HG03159 (cell line): ENCODE measurements at regions not wholly inside any gene's neighbourhood (a gene's known extent, or its start where the extent isn't known, plus 50 kb on each side); places are given as distances from the start of the nearest gene placed in this dataset.
"Not testable (repeated sequence)": the region's sequence is repeated elsewhere in the genome, so short reads cannot be mapped to it uniquely, and the experiment has no call there.

Experiments
- ATAC-seq: cut with Tn5 transposase; IDR thresholded peaks from one replicate; pipeline ENCODE4 v1.9.1; 2021; ENCODE audit warnings: mild to moderate bottlenecking, moderate library complexity; ENCODE audit not compliant: unreplicated experiment

DNA sequence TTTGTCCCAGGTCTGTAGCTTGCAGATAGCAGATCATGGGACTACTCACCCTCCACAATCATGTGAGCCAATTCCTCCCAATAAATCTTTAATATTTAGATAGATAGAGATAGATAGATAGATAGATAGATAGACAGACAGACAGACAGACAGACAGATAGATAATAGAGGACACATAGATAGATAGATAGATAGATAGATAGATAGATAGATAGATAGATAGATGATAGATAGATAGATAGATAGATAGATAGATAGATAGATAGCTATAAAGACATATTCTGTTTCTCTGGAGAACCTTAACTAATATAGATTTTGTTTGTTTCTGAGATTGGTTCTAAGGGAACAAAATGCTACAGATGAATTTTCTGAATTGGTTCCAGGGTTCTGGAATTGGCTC lies 82.3 kb upstream of the PRDX6 start:
- not testable (repeated sequence) for ATAC-seq

DNA sequence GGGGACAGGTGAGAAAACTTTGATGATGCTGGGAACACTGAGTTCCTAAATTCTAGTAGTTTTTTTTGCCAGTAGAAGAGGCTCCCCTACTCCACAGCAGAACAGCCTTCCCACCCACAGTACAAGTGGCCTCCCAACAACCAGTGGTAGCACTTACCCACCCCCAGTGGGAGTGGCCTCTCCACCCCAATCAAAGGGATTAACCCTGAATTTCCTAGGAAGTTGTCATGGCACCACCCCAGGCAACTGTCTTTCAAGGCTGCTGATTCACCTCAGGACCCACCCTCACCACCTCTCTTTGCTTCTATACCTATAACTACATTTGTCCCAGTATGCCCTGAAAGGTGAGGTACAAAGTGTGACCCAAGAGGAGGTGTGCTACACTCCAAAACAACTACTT lies 81.4 kb upstream of the PRDX6 start:
- no peak for ATAC-seq

DNA sequence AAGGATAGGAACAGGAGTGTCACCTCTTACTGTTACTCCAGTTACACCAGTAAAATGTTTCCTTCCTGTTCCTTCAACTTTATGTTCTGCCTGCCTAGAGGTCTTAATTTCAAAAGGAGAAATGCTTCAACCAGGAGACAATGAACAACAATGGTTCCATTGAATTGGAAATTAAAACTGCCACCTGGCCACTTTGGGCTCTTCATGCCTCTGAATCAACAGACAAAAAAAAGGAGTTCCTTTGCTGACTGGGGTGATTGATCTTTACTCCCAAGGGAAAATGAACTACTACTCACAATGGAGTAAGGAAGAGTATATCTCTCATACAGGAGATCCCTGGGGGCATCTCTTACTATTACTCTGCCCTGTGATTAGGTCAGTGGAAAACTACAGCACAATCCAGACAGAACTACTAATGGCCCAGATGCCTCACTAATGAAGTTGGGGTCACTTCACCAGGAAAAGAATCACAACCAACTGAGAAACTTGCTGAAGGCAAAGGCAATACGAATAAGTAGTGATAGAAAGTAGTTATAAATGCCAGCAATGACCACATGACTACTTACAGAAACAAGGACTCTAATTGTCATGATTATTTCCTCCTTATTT lies 76.6 kb upstream of the PRDX6 start:
- no peak for ATAC-seq

DNA sequence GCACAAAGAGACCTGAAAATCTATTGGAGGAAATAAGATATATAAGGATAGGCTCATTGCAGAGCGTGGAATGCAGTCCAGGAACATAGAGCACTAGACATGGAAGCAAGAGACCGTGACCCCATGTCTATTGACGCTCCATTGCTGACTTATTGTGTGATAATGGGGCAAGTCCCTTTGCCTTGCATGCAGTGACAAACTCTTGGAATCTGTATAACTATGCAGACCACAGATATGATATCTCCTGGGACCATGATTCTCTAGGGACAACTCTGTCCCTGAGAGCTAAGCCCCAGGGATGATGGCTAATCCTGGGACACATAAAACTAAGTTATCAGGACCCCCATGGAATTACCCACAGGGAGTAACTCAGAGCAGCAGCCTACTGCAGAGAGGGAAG lies 73.1 kb upstream of the PRDX6 start:
- no peak for ATAC-seq

DNA sequence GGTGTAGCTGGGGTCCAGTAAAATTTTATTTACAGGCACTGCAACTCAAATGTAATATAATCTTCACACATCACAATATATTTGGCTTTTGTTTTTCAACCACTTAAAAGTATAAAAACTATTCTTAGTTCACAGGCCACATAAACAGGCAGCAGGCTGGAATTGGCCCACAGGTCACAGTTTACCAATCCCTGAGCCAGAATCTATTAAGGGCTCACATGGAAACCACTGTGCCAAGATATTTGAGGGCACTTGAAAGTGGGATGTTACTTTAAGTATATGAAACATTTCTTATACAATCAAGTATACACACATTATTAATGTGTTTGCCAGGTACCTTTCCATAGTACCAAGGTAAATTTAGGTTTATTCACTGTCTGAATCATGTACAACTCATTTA lies 71.9 kb upstream of the PRDX6 start:
- ATAC-seq: no peak

DNA sequence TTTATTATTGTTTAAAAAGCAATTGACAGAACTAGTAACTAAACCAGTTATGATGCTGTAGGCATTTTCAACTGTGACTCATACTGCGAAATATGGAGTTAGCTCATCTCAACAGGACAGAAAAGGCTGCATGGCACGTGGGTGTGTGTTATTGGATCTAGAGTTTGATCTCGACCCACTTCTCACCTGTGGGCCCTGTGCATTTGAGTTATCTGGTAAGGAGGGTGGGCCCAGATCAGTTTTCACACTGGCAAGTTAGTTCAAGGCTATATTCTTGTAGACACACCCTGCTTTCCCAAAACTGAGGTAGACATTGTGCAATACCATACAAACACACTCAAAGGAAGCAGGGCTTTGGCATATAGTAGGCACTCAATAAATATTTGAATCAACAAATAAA lies 71.3 kb upstream of the PRDX6 start:
- no peak for ATAC-seq

DNA sequence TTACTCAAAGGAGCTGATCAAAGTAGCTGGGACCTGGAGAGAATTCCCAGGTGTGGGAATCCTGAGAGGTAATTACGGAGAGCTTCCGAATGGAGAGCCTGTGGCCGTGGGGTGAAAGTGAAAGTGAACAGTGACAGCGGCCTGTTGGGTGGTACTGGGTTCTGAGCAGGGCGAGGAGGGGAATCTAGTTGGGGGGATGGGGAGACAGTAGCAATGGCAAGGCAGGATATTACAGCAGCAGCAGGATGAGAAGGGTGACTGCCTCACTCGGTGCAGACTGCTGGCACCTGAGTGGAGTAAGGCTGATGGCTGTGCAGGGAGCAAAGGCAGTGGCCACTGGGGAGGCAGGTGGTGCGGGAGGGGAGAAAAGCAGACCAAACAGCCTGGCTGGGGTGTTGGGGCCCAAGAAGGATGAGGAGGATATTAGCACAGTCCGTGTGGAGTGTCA lies 70.3 kb upstream of the PRDX6 start:
- no peak for ATAC-seq

DNA sequence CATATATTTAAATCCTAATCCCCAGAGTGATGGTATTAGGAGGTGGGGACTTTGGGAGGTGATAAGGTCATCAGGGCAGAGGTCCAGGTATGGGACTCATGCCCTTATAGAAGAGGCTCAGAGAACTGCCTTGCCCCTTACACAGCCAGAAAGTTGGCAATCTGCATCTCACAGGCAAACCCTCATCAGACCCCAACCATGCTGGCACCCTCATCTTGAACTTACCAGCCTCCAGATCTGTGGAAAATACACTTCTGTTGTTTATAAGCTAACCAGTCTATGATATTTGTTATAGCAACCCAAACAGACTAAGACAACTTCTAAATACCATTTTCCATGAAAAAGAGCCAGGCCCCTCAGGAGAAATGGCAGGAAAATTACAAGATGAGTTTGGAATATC lies 69.3 kb upstream of the PRDX6 start:
- no peak for ATAC-seq

DNA sequence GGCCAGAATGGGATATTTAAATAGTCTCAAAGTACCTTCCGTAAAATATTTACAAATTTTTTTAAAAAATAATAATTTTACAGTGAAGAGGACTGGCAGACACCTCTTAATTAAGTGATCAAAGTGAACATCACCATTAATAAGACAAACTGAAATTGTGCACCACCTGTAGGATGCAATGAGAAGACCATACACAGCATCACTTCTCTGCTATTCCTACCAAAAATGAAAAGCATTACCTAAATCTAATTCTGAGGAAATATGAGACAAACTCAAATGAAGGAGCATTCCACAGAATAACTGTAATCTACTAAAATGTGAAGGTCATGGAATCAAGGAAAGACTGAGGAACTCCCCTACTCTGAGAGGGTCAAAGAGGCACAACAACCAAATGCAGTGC lies 68.2 kb upstream of the PRDX6 start:
- ATAC-seq: no peak

DNA sequence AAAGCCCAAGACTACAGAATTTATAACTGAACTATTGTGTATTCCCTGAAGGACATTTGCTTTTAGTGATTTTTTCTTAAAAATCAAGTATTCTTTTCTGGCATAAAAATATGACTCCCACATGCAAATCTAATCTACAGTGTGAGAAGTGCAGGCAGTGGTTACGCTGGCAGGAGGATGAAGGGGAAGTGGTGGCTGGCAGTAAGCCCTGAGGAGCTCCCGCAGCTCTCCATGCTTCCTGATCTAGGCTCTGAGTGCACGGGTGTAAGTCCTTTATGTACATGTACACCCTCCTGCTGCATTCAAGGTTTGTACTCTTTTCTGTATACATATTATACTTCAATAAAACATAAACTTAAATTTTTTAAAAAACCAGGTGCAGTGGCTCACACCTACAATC lies 67.5 kb upstream of the PRDX6 start:
- no peak for ATAC-seq

DNA sequence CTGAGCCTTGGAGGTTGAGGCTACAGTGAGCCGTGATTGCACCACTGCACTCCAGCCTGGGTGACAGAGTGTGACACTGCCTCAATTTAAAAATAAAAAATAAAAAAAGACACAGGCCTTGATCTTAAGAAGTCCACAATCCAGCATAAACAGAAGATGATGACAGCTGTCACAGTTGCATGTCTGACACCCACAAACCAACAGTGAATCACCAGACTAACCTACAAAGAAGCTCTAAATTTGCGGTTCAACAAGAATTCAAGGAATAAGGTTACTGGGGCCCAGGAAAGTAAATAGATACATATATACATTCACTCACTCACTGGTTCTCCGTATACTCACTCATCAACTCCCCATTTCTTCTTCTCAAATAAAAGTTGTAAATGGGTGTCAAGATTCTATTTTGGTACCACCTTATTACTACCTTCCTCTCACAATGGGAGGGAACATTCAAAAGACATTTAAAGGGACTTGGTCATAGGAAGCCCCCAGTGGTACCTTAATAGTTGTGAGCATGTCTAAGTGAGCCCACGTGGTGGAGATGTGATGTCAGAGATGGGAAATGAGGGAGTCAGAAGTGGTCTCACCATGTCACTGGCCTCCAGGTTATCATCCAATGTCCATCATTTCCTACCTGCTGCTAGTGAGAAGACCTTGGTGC lies 66.9 kb upstream of the PRDX6 start:
- ATAC-seq: no peak

DNA sequence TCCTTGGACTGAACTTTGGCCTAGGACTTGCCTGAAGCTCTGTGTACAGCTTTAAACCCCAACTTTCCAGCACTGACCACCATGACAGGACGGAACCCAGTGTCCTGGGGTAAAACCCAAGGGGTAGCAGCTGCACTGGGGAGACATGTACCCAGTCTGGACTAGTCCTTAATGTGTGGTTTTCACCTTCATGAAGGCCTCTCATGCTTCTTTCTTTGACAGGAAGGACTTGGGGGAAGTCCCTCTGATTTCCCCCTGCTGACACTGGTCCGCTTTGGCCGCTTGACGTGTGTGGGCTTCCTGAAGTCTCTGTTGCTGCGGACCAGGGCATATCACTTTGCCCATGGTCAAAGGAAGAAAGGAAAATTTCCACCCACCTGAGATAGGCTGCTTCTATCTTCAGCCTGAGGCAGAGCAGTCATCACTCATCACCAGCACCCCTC lies 66.3 kb upstream of the PRDX6 start:
- ATAC-seq: peak; percentile 38

DNA sequence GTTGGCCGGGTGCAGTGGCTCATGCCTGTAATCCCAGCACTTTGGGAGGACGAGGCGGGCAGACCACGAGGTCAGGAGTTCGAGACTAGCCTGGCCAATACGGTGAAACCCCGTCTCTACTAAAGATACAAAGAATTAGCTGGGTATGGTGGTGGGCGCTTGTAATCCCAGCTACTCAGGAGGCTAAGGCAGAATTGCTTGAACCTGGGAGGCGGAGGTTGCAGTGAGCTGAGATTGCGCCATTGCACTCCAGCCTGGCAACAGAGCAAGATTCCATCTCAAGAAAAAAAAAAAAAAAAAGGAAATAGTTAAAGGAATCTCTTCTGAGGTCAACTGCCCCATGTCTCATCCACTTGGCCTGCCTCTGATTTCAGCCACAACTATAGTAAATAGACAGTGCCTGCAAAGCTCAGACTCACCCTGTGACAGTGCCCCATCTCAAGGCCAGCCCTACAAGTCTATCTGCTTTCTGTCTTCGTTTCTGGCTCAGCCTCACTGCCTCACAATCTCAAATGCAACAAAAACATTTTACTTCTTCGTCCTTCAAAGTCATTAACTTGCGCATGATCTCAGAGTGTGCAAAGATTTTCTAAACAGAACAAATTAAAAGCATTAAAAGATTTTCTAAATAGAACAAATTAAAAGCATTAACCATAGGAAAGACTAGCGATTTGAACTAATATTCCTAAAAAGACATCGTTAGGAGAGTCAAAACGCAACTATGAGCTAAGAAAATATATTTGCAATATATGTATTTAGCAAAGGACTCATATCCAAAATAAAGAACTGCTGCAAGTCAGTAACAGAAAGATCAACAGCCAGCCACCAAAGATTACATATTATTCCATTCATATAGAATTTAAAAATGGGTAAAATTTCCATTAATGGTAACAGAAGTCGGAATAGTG lies 65.0 kb upstream of the PRDX6 start:
- ATAC-seq: no peak

DNA sequence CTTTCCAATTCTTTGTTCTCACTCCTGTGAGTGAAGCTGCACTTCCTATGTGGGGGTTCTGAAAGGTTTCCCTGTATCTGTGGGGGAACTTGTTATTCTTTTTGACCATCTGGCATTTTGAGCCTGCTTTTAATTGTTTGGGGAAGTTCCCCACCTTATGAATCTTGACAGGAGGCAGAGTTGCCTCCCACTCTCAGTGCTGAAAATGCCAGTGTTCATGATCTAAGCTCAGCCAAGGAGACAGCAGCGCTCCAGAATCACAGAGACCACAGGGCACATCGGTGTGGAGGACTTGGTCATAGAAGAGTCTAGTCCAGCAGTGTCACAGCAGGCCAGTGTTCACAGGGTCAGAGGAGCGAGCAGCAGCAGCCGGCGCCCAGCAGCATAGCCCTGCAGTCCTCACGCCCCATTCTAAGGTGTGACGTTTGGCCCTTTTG lies 63.8 kb upstream of the PRDX6 start:
- ATAC-seq: no peak

DNA sequence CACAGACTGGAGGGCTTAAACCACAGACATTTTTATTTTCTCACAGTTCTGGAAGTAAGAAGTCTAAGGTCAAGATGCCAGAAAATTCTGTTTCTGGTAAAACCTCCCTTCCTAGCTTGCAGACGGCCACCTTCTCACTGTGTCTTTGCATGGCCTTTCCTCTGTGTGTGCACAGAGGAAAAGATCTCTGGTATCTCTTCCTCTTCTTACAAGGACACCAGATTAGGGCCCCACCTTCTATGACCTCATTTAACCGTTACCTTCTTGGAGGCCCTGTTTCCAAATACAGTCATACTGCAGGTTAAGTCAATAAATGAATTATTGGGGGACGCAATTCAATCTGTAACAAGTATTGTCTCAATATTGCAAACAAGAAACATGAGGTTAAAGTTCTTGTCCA lies 63.0 kb upstream of the PRDX6 start:
- ATAC-seq: peak; percentile 45

DNA sequence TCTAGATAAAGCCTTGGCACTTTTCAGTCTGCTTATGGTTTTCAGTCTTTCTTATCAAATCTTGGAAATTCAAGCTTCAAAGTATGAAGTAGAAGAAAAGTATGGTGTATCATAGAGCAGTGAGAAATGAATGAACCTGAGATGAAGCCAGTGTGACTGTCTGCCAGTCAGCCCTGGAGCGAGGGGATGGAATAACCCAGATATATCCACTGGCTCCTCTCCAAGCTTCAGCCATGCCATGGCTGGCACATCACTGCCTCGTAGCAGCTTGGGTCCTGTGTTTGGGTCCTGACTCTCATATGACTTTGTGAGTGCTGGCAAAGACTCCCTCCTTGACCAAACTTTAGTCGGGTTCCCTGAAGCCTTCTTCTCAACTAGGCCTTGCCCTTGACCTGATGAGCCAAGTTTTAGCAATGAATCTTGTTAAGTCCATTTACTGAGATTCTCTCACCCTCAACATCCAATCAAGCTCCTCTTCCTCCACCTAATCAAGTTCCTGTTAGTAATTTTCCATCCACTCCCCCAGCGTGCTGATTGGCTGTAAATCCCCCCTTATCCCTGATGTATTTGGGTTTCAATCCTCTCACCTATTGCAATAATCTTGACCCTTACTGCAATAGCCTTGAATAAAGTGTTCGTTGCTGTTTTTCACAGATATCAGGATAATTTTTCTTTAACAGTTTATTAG lies 62.5 kb upstream of the PRDX6 start:
- ATAC-seq: no peak

DNA sequence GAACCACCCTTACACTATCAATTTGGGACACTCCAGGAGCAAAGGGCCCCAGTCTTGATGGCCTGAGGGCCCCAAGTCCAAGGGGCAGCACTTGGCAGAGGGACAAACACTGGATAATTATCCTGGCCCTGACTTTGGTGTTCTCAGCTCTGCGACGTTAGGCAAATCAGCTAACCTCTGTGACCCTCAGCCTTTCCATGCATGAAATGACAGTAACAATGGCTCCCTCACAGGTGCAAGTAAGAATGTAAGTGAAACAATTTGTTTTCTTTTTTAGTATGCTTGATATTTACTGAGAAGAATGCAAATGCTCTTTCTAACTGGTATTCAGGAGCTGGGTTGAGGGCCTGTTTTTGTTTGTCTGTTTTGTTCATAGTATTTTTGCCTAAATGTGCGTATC lies 61.6 kb upstream of the PRDX6 start:
- ATAC-seq: peak; percentile 35

DNA sequence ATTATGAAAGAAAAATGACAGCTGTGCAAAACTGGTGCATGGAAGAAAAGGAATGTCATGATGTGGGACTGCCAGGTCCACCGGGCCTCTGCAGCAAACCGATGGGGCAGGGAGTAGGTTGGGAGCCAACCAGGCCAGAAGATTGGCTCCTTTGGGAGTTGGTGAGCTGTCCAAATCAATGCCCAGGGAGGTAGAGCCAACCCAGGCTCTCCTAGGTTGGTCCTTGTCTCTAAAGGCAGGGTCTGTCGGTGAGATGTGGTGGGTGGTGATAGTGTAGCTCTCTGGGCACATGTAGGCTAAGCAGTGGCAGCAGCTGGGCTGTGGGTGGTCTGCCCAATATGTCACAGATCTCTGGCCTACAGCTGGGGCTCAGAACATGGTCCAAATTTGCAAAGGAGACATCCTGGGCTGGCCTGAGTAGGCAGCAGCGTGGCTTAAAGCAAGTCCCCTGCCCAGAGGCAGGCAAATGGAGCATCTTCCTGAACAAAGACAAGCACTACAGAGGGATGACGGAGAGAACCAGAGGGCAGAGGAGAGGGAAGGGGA lies 61.2 kb upstream of the PRDX6 start:
- ATAC-seq: no peak

DNA sequence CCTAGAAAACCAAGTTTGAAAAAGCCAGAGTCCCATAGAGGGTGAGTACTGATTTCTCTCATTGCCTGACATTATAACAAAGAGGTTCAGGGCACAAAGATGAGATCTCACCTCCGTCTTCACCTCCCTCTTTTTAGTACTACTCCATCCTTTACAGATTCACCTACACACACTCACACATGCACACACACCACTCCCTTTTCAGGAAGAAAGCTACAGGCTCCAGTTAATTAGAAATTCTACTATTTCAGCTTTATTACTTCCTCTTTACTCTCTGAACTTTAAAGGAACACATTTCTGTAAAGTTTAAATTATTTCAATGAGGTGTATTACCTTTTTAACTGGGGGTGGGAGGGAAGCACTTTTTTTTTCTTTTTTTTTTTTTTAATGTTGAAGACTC lies 59.6 kb upstream of the PRDX6 start:
- no peak for ATAC-seq

DNA sequence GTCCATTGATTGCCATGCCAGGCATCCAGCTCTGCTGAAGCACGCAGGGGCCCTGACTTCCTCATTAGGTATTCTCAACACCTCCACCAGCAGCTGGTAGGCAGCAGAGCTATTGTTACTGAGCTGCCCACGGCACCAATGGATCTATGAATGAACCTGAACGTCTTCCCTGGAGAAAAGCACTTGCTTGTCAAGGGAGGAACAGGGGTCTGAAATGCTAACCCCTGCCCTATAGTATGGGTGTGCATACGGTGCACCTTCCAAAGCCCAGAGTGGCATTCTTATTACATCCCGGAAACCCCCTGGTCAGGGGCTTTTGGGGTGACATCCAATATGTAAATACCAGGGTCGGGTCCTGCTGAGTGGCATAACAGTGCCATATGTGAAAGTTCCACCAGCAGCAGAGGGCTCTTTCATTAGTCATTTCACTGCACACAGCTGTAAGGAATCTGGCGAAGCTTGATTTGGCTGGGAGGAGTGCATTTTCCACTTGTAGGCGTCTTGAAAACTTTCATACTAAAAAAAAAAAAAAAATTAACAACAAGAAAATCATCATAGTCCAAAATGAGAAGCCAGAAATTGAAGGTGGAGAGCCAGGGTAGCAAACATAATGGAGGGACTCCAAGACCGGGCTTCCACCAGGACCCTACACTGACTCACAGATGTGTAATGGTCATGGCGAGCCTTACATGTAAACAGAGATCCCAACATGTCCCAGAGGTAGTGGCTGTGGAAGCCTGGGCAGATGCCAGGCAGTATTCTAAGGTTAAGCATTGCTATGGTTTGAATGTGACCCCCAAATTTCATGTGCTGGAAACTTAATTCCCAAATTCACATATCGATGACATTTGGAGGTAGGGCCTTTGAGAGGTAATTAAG lies 58.8 kb upstream of the PRDX6 start:
- ATAC-seq: peak; percentile 34
